KG1 (cell line): ENCODE measurements at regions not wholly inside any gene's neighbourhood (a gene's known extent, or its start where the extent isn't known, plus 50 kb on each side); places are given as distances from the start of the nearest gene placed in this dataset.

ENCODE experiments used
- DNase-seq: peaks from one replicate; lab custom pipeline; 2025; lab: John Stamatoyannopoulos, UW

DNA sequence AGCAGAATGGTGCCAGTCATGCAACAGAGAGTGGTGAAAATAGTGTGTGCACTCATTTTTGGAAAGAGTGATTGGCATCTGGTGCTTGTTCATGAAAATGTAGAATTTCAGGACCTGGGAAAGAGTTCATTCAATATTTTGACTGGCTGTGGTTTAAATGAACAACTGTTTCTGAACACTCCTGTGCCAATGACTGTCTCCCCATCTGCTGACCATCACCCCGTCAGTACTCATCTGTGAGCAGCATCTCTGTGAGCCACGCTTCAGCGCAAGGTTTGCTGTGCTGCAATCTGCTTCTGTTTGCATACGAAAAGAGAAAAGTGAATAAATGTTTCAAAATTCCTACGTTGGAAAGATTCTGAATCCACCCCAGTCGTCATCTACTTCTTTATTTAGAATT, 77.9 kb upstream of the RUNX1 start:
- DNase-seq: no peak

DNA sequence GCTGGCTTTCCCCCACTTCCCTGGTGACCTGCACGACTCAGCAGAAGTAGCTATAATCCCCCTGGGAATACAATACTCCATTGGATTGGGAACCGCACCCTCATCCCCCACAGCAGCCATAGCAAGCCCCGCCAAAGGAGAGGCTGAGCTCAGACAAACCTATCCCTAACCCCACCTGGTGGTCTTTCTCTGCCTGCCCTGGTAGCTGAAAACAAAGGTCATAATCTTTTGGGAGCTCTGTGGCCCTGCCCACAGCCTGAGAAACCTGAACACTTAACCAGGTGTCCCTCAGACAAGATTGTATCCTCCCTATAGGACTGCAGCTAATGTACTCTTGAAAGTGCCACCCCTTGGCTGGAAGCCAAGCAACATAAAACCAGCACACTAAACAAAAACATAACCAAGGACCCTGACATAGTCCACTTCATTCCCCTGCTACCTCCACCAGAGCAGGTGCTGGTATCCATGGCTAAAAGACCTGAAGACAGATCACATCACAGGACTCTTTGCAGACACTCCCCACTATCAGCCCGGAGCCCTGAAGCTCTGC, 71.6 kb upstream of the RUNX1 start:
- no peak for DNase-seq

DNA sequence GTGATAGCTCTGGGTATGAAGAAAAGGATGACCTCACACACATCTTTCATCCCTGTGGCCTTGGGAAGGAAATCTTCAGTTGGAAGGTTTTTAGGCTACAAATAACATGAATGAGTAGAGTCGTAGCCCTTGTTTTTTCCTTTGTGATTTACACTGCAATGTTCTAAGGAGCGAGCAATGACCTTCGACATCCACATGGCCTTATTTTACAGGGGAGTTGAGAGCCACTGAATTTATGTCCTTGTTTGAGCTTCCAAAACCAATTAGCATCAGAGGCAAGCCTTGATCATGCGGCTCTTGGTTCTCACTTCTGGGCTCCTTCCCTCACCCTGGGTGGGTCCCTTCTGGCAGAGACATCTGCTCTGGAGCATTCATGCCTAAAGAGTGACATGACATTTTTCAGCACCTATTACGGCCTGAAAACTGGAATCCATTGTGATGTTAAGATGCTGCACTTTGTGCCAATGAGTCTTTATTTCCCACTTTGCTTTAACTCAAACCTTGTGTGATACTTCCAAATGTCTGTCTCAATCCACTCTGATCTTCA, 70.5 kb upstream of the RUNX1 start:
- no peak for DNase-seq

DNA sequence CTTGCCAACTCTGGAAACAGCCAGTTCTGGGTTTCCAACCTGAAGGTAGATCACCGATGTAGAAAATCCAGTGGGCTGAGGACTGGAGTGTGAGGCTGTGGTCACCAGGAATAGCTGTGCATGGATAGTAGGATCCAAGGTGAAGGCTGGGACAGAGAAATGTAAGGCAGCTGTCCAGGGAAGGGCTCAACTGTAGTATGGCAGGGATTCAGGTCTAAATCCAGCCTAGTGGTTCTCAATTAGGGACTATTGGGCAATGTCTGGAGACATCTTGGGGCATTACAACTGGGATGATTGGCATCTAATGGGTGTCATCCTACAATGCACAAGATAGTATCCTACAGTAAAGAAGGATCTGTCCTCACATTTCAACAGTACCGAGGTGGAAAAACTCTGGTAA, 67.7 kb upstream of the RUNX1 start:
- DNase-seq: no peak

DNA sequence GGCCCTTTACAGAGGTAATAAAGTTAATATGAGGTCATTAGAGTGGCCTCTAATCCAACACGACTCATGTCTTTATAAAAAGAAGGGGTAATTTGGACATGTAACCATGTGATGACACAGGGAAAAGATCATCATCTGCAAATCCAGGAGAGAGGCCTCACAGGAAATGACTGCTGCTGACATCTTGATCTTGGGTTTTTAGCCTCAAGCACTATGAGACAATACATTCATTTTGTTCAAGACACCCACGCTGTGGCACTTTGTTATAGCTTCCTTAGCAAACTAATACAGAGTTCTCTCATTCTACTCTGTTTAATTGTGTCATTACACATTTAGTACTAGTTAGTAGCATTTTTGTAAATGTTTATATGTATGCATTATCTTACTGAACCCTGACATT, 64.0 kb upstream of the RUNX1 start:
- no peak for DNase-seq

DNA sequence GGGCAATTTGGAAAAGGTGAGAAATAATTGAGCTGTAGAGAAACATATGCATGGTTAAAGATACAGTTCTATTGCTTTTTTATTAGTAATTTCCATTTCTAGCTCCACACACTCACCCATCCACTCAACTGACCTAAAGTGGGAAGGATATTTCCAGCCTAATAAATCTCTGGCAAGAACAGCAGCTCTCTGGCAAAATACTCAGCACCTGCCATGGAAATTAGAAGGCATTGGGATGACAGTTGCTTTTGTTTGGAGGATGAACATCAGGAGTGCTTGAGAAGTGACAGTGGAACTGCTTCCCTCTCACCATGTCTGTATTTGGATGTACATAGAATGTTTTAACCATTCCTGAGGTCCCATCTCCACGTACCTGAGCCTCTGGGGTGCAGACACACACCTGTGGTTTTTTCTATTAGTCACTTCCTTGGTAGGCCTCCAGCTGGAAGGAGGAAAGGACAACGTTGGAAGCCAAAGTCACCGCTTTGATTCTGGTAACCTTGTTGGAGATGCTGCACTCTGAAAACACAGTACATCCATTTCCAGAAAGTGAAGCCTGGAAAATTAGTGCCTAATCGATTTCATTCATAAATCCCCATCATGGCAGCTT, 62.3 kb upstream of the RUNX1 start:
- DNase-seq: no peak

DNA sequence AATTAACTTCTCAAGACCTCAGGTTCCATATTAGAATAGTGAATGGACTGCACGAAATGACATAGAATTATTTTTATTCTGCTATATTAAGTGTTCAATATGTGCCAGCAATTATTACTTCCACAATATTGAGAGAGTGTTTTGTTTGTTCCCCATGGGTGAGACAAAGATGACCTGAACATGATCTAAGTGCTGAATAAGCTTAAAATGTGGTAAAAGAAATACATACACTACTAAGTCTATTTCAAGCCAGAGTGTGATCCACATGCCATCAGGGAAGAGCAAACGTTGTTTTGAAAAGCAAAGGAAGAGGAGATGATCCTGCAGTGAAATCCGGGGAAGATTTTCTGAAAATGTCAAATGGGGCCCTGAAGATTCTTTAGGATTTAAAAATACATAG, 59.8 kb upstream of the RUNX1 start:
- no peak for DNase-seq

DNA sequence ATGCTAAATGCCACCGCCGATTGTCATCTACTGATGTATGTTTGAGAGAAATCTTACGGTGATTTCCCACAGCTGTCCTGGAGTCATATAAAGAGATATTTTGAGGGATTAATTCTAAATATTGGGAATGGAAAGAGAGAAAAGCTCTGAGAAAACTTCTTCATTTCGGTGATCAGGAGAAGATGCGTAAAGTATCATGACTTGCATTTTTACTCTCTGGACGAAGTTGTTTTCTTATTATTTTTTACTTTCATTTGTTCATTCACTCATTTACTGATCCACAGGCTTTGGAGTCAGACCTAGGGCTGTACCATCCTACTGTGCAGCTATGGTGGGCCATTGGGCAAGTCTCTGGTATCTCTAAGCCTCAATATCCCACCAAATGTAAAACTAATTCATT, 58.4 kb upstream of the RUNX1 start:
- DNase-seq: no peak

DNA sequence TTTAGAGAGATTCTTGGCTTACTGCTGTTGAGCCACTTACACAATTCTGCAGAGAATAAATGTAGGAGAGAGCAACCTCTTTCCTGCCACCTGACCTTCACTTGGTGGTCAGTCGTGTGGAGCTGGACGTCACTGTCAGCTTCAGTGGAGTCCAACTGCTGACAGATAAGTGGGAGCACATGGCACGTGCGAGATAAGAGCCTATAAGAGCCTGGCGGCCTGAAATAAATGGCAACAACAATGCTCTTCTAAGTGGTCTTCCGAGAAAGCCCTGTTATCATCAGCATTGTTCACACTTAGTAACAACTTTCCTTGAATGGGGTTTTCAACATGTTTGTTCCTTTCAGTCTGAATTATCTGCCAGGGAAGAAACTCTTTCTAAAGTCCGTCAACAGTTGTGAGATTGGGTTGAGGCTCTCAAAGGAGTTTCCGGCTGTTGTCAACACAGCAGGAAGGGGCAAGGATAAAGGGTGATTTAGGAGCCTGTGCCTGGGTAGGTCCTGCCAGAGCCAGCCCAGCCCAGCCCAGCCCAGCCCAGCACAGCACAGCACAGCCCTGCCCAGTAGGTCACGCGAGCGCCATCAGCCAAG, 57.2 kb upstream of the RUNX1 start:
- no peak for DNase-seq

DNA sequence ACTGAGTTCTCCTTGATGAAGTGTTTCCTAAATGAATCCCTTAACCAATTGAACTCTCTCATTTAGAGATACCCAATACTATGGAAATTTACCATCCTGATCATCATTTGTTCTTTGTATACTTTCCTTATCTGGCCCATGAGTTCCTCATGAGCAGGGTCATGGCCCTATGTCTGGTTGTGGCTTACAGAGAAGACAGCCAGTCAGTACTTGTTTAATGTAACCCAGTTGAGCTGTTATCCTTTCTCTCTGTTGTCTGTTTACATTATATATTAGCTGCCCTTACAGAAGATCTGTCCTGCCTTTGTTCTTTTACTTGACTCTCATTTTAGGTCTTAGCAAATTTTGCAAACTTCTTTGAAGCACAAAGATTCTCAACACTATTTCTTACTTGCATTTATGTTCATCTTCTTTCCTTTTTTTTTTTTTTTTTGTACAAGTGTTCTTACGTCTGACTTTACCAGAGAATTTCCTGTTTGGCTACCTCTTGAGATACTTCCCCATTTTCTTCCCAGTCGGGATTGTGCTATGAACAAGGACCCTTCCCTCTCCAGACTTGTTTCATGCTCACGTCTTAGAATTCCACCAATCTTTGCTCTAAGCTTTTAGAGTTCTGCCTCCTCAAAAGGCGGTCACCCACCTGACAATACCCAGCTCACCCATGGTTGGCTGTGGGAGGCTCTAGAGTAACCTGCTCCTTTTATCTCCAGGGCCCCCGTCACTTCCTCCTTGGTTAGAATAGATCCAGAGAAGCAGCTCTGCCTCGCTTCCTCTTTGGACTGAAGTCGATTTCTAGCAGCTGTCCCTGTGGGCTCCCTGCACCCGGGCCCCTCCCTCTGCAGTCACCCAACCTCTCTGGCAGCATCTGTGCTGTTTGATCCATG, 53.6 kb upstream of the RUNX1 start:
- DNase-seq: peak; percentile 91

DNA sequence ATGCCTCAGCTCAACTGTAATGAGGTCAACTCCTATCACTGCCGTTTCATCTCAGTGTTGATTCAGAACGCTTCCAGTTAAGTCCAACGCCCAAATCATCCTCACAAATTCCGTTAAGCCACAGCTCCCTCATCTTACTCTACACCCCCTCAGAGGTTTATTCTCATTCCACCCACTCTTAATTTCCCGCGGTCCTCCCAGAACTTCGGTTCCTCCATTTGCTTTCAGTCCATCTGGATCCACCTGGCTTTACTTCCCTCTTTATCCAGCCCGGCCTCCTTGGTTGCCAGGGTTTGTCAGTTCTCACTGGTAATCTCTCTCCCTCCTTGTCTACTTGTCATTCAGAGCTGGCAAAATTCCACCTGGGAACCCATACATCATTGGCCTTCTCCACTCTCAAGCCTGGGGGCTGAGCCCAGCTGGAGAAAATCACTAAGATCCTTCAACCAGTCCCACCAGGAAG, 51.3 kb upstream of the RUNX1 start:
- DNase-seq: no peak

DNA sequence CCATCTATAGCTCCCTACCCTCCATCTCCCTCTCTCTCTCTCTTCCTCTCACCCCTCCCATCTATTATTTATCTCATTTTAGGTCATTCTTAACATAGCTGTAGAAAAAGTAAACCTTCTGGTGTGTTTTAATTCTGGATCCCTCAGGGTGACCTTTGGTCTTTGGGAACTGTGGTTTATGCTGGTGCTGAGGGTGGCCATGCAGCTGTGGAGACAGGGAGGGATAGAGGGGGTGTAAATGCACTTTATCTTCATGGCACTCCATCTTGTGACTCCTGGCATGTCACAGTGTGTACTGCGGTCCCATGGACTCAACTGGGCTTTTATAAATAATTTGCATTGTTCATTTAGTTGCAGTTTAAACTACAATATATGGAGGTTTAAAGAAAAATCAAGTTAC, 50.2 kb upstream of the RUNX1 start:
- no peak for DNase-seq
